SK-N-SH treated with all-trans-retinoic acid at 6 μM for 48 hours (cell line): ENCODE measurements at regions not wholly inside any gene's neighbourhood (a gene's known extent, or its start where the extent isn't known, plus 50 kb on each side); places are given as distances from the start of the nearest gene placed in this dataset.

Experiments used
- ATAC-seq: fragments of 200-7000 bp; cut with Tn5 transposase; 3 replicates; pipeline ENCODE4 v1.9.1; 2020; ENCODE audit warnings: mild to moderate bottlenecking, moderate library complexity
- ARNTL ChIP-seq: fragments of 450-650 bp; formaldehyde crosslinking; IDR thresholded peaks from 2 replicates; pipeline ENCODE4 v1.5.0; 2020; ENCODE audit warnings: low read depth, mild to moderate bottlenecking, moderate library complexity, borderline replicate concordance
- BACH2 ChIP-seq: fragments of 250-450 bp; sonication (Bioruptor Pico); IDR thresholded peaks from 2 replicates; pipeline ENCODE4 v1.9.0; 2021; ENCODE audit warnings: mild to moderate bottlenecking, borderline replicate concordance
- CREB5 ChIP-seq: fragments of 250-450 bp; sonication (Bioruptor Pico); IDR thresholded peaks from 2 replicates; pipeline ENCODE4 v1.5.1; 2020; ENCODE audit warnings: low read depth, mild to moderate bottlenecking, moderate library complexity
- CSDC2 ChIP-seq: fragments of 250-450 bp; sonication (Bioruptor Pico); IDR thresholded peaks from 2 replicates; pipeline ENCODE4 v1.5.0; 2020; ENCODE audit warnings: mild to moderate bottlenecking, moderate library complexity
- CSRNP3 ChIP-seq: fragments of 250-450 bp; sonication (Bioruptor Pico); IDR thresholded peaks from 2 replicates; pipeline ENCODE4 v1.5.1; 2021; ENCODE audit warnings: mild to moderate bottlenecking, moderate library complexity
- ESRRG ChIP-seq: fragments of 250-450 bp; sonication (Bioruptor Pico); IDR thresholded peaks from 2 replicates; pipeline ENCODE4 v1.6.1; 2021; ENCODE audit warnings: mild to moderate bottlenecking
- GLIS3 ChIP-seq: fragments of 250-450 bp; sonication (Bioruptor Pico); IDR thresholded peaks from 2 replicates; pipeline ENCODE4 v1.5.0; 2020; ENCODE audit warnings: mild to moderate bottlenecking, moderate library complexity
- ISL1 ChIP-seq: fragments of 250-450 bp; sonication (Bioruptor Pico); IDR thresholded peaks from 2 replicates; pipeline ENCODE4 v2.1.2; 2022; ENCODE audit warnings: mild to moderate bottlenecking, moderate library complexity
- OSR1 ChIP-seq: fragments of 250-450 bp; sonication (Bioruptor Pico); IDR thresholded peaks from 2 replicates; pipeline ENCODE4 v1.8.0; 2022; ENCODE audit warnings: moderate library complexity, mild to moderate bottlenecking, inconsistent platforms
- PATZ1 ChIP-seq: fragments of 250-450 bp; sonication (Bioruptor Pico); IDR thresholded peaks from 2 replicates; pipeline ENCODE4 v1.8.0; 2020; ENCODE audit warnings: mild to moderate bottlenecking, moderate library complexity, borderline replicate concordance
- PPARA ChIP-seq: fragments of 250-450 bp; sonication (Bioruptor Pico); IDR thresholded peaks from 2 replicates; pipeline ENCODE4 v1.5.0; 2020; ENCODE audit warnings: mild to moderate bottlenecking, borderline replicate concordance
- RARB ChIP-seq: fragments of 250-450 bp; sonication (Bioruptor Pico); IDR thresholded peaks from 2 replicates; pipeline ENCODE4 v1.8.0; 2021; ENCODE audit warnings: mild to moderate bottlenecking, moderate library complexity
- TCF4 ChIP-seq: fragments of 250-450 bp; sonication (Bioruptor Pico); IDR thresholded peaks from 2 replicates; pipeline ENCODE4 v1.8.0; 2021; ENCODE audit warnings: mild to moderate bottlenecking, moderate library complexity, borderline replicate concordance
- TOX ChIP-seq: fragments of 250-450 bp; sonication (Bioruptor Pico); IDR thresholded peaks from 2 replicates; pipeline ENCODE4 v1.8.0; 2021; ENCODE audit warnings: mild to moderate bottlenecking, moderate library complexity, borderline replicate concordance
- TSHZ2 ChIP-seq: fragments of 250-450 bp; sonication (Bioruptor Pico); IDR thresholded peaks from 2 replicates; pipeline ENCODE4 v1.5.0; 2020; ENCODE audit warnings: mild to moderate bottlenecking, moderate library complexity
- ZC3H10 ChIP-seq: fragments of 250-450 bp; sonication (Bioruptor Pico); IDR thresholded peaks from 2 replicates; pipeline ENCODE4 v1.5.1; 2021; ENCODE audit warnings: mild to moderate bottlenecking, moderate library complexity
- ZFP3 ChIP-seq: fragments of 250-450 bp; sonication (Bioruptor Pico); IDR thresholded peaks from 2 replicates; pipeline ENCODE4 v1.5.0; 2020; ENCODE audit warnings: mild to moderate bottlenecking, moderate library complexity
- ZFP30 ChIP-seq: fragments of 450-650 bp; formaldehyde crosslinking; IDR thresholded peaks from 2 replicates; pipeline ENCODE4 v1.5.0; 2022; ENCODE audit warnings: mild to moderate bottlenecking, moderate library complexity
- ZNF565 ChIP-seq: fragments of 450-650 bp; formaldehyde crosslinking; conservative IDR thresholded peaks from 2 replicates; pipeline ENCODE4 v1.5.0; 2020; ENCODE audit warnings: low read depth, mild to moderate bottlenecking, moderate library complexity
- ZNF70 ChIP-seq: fragments of 450-650 bp; formaldehyde crosslinking; IDR thresholded peaks from 2 replicates; pipeline ENCODE4 v1.5.0; 2020; ENCODE audit warnings: mild to moderate bottlenecking, moderate library complexity
- ZNF8 ChIP-seq: fragments of 450-650 bp; formaldehyde crosslinking; IDR thresholded peaks from 2 replicates; pipeline ENCODE4 v1.5.0; 2020; ENCODE audit warnings: mild to moderate bottlenecking, moderate library complexity

- TF ChIP-seq ZNF8 (CRISPR knock-in tag): no peak
- no peak for TF ChIP-seq RARB
- TF ChIP-seq GLIS3 (CRISPR knock-in tag): no peak
- no peak for TF ChIP-seq ZFP30
- no peak for TF ChIP-seq TSHZ2 (CRISPR knock-in tag)
- TF ChIP-seq TOX (CRISPR knock-in tag): no peak
- no peak for TF ChIP-seq ZNF565 (CRISPR knock-in tag)
- no peak for TF ChIP-seq BACH2
- no peak for TF ChIP-seq ZFP3 (CRISPR knock-in tag)
- no peak for TF ChIP-seq ISL1 (CRISPR knock-in tag)
- TF ChIP-seq CSDC2 (CRISPR knock-in tag): no peak
- TF ChIP-seq ARNTL (CRISPR knock-in tag): no peak
- no peak for TF ChIP-seq ZNF70
- TF ChIP-seq PPARA: no peak
- no peak for TF ChIP-seq CSRNP3 (CRISPR knock-in tag)
- TF ChIP-seq TCF4: no peak
- TF ChIP-seq OSR1 (CRISPR knock-in tag): no peak
- no peak for TF ChIP-seq CREB5 (CRISPR knock-in tag)
- TF ChIP-seq ESRRG (CRISPR knock-in tag): no peak
- no peak for TF ChIP-seq PATZ1 (CRISPR knock-in tag)
- ATAC-seq: no peak
Measured at GRCh38 chr5:153893817-153894216, 144.9 kb downstream of the FAM114A2 start.

GRCh38 chr5:153891394-153891793 lies 147.3 kb downstream of the FAM114A2 start:
- TF ChIP-seq OSR1 (CRISPR knock-in tag) (no peak), ARNTL (CRISPR knock-in tag) (no peak), ISL1 (CRISPR knock-in tag) (no peak)
- TF ChIP-seq, all 23 proteins: peak for 0

GRCh38 chr5:153888781-153889180 lies 149.9 kb downstream of the FAM114A2 start:
- TF ChIP-seq PATZ1 (CRISPR knock-in tag): no peak
- TF ChIP-seq, all 23 proteins: peak for 0
- ATAC-seq: no peak

More at GRCh38 chr5:153891394-153891793, 147.3 kb downstream of the FAM114A2 start:
- ATAC-seq: no peak

GRCh38 chr5:153885141-153885540 lies 153.6 kb downstream of the FAM114A2 start:
- ATAC-seq: no peak
- no peak for TF ChIP-seq GLIS3 (CRISPR knock-in tag)
- no peak for TF ChIP-seq ESRRG (CRISPR knock-in tag)
- no peak for TF ChIP-seq ZFP3 (CRISPR knock-in tag)
- TF ChIP-seq ZC3H10: no peak
